Neural cell (in vitro differentiated cells): ENCODE measurements at regions not wholly inside any gene's neighbourhood (a gene's known extent, or its start where the extent isn't known, plus 50 kb on each side); places are given as distances from the start of the nearest gene placed in this dataset.

ENCODE experiments used
- CTCF ChIP-seq: fragments of 450-650 bp; IDR thresholded peaks from 2 replicates; pipeline ENCODE4 v1.5.1; 2014; ENCODE audit warnings: antibody characterized with exemption, mild to moderate bottlenecking, moderate library complexity; ENCODE audit not compliant: poor library complexity, severe bottlenecking
- EP300 ChIP-seq: fragments of 450-650 bp; conservative IDR thresholded peaks from 2 replicates; pipeline ENCODE4 v1.6.1; 2014; ENCODE audit warnings: antibody characterized with exemption, mild to moderate bottlenecking, moderate library complexity; ENCODE audit not compliant: poor library complexity, severe bottlenecking
- POLR2AphosphoS5 ChIP-seq: IDR thresholded peaks from 2 replicates; pipeline ENCODE4 v1.6.1; 2012

- TF ChIP-seq CTCF = no peak
- no peak for TF ChIP-seq EP300
- TF ChIP-seq POLR2AphosphoS5 = no peak
These were observed 277.2 kb upstream of the GJB5 start for GRCh38 chr1:34477632-34478141.
